Cardiac fibroblast (primary cell): ENCODE measurements at regions not wholly inside any gene's neighbourhood (a gene's known extent, or its start where the extent isn't known, plus 50 kb on each side); places are given as distances from the start of the nearest gene placed in this dataset.

Experiments
- DNase-seq, 2 donors: peaks; one replicate each; pipeline versions ENCODE4 v3.0.0 to v3.0.0-alpha.2; 2010; ENCODE audit warnings: low read depth in 2 of 2
- H3K4me3 ChIP-seq, 2 donors: replicated peaks in 1 of 2; 1 replicate in 1 of 2; 2 replicates in 1 of 2; pipeline ENCODE4 v1.5.1; 2011; ENCODE audit warnings: low read depth in 2 of 2, low read length in 2 of 2, mild to moderate bottlenecking in 2 of 2, moderate library complexity in 1 of 2
- TF ChIP-seq, protein P1 (sequence below): IDR thresholded peaks from one replicate; pipeline ENCODE4 v1.5.1; 2011; ENCODE audit warnings: low read depth, mild to moderate bottlenecking, low read length, inconsistent platforms

GRCh38 chr3:192082730-192083660, 622.0 kb downstream of the PYDC2 start:
- H3K4me3 ChIP-seq = no peak overlapping the region
- TF ChIP-seq, protein P1, sequence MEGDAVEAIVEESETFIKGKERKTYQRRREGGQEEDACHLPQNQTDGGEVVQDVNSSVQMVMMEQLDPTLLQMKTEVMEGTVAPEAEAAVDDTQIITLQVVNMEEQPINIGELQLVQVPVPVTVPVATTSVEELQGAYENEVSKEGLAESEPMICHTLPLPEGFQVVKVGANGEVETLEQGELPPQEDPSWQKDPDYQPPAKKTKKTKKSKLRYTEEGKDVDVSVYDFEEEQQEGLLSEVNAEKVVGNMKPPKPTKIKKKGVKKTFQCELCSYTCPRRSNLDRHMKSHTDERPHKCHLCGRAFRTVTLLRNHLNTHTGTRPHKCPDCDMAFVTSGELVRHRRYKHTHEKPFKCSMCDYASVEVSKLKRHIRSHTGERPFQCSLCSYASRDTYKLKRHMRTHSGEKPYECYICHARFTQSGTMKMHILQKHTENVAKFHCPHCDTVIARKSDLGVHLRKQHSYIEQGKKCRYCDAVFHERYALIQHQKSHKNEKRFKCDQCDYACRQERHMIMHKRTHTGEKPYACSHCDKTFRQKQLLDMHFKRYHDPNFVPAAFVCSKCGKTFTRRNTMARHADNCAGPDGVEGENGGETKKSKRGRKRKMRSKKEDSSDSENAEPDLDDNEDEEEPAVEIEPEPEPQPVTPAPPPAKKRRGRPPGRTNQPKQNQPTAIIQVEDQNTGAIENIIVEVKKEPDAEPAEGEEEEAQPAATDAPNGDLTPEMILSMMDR = no peak
- peak in 1 of 2 donors; percentile 33 for DNase-seq
